GM12875 (cell line): ENCODE measurements at regions not wholly inside any gene's neighbourhood (a gene's known extent, or its start where the extent isn't known, plus 50 kb on each side); places are given as distances from the start of the nearest gene placed in this dataset.

Experiments used
- H3K4me3 ChIP-seq: one replicate; pipeline ENCODE4 v1.5.1; 2011; ENCODE audit warnings: low read depth, low read length, control low read depth
- CTCF ChIP-seq: IDR thresholded peaks from 2 replicates; pipeline ENCODE4 v1.5.1; 2011; ENCODE audit warnings: low read depth, mild to moderate bottlenecking, control low read depth, inconsistent platforms, low read length, moderate library complexity, borderline replicate concordance; ENCODE audit not compliant: insufficient read depth

GRCh38 chr6:125668071-125668470, 81.4 kb upstream of the HEY2 start:
- no peak for TF ChIP-seq CTCF
- H3K4me3 ChIP-seq, result no peak overlapping the region

GRCh38 chr6:125670568-125670967, 78.9 kb upstream of the HEY2 start:
- no peak for TF ChIP-seq CTCF
- H3K4me3 ChIP-seq, result no peak overlapping the region

GRCh38 chr6:125671323-125671722, 78.1 kb upstream of the HEY2 start:
- no peak for TF ChIP-seq CTCF
- H3K4me3 ChIP-seq, result no peak overlapping the region

GRCh38 chr6:125674230-125674629, 75.2 kb upstream of the HEY2 start:
- no peak for TF ChIP-seq CTCF

GRCh38 chr6:125678601-125679000, 70.8 kb upstream of the HEY2 start:
- H3K4me3 ChIP-seq, result no peak overlapping the region
- TF ChIP-seq CTCF, result no peak

More at GRCh38 chr6:125674230-125674629, 75.2 kb upstream of the HEY2 start:
- H3K4me3 ChIP-seq, result no peak overlapping the region

- H3K4me3 ChIP-seq, result no peak overlapping the region
- TF ChIP-seq CTCF, result no peak
Observed at GRCh38 chr6:125679128-125679527, 70.3 kb upstream of the HEY2 start.

- no peak overlapping the region for H3K4me3 ChIP-seq
- TF ChIP-seq CTCF, result no peak
Observed at GRCh38 chr6:125679651-125680050, 69.8 kb upstream of the HEY2 start.
